IMR-90 (cell line): ENCODE measurements at regions not wholly inside any gene's neighbourhood (a gene's known extent, or its start where the extent isn't known, plus 50 kb on each side); places are given as distances from the start of the nearest gene placed in this dataset.

Source experiments
- ATAC-seq: fragments of 200-7000 bp; cut with Tn5 transposase; 2 replicates; pipeline ENCODE4 v1.9.1; 2020; ENCODE audit warnings: low read depth, mild to moderate bottlenecking, moderate library complexity
- BruUV-seq: library from RNA; stranded (reverse); fragments of 400-500 nt; replicated peaks from 2 replicates; lab custom pipeline; 2021; lab: Mats Ljungman, UMichigan
- CTCF ChIA-PET: fragments of 300-600 bp; formaldehyde crosslinking; extraction: SDS; loops from one replicate; lab custom pipeline; 2021; ENCODE audit warnings: antibody characterized with exemption; lab: Yijun Ruan, JAX
- POLR2A ChIA-PET: fragments of 300-600 bp; sonication (Branson Sonifier 250); formaldehyde crosslinking; loops from one replicate; lab custom pipeline; 2022; ENCODE audit warnings: antibody characterized with exemption; ENCODE audit not compliant: unreplicated experiment; lab: Charles Lee
- DNase-seq: peaks from one replicate; pipeline ENCODE4 v3.0.0; 2013
- H2AFZ ChIP-seq: replicated peaks from 2 replicates; pipeline ENCODE3; 2013; ENCODE audit warnings: low read length, mild to moderate bottlenecking; ENCODE audit not compliant: poor library complexity
- H2AK5ac ChIP-seq: 2 replicates; pipeline ENCODE4 v1.6.1; 2013; ENCODE audit warnings: low read depth, low read length, inconsistent platforms
- H2AK9ac ChIP-seq: replicated peaks from 2 replicates; pipeline ENCODE3; 2013; ENCODE audit warnings: mild to moderate bottlenecking, low read depth, low read length, moderate library complexity; ENCODE audit not compliant: poor library complexity
- H2BK120ac ChIP-seq: 2 replicates; pipeline ENCODE4 v1.6.1; 2013; ENCODE audit warnings: low read depth, low read length, inconsistent platforms
- H2BK15ac ChIP-seq: 3 replicates; pipeline ENCODE4 v1.6.1; 2013; ENCODE audit warnings: low read depth, low read length, inconsistent platforms
- H2BK20ac ChIP-seq: 2 replicates; pipeline ENCODE4 v1.6.1; 2013; ENCODE audit warnings: low read depth, mild to moderate bottlenecking, inconsistent platforms, low read length, moderate library complexity
- H2BK5ac ChIP-seq: 2 replicates; pipeline ENCODE4 v1.6.1; 2013; ENCODE audit warnings: mild to moderate bottlenecking, low read depth, low read length, inconsistent platforms; ENCODE audit not compliant: poor library complexity, severe bottlenecking
- H3K14ac ChIP-seq: replicated peaks from 2 replicates; pipeline ENCODE4 v1.6.1; 2013; ENCODE audit warnings: low read depth, low read length, inconsistent platforms
- H3K18ac ChIP-seq: 2 replicates; pipeline ENCODE4 v1.6.1; 2013; ENCODE audit warnings: low read depth, low read length, control low read depth
- H3K23ac ChIP-seq: 2 replicates; pipeline ENCODE4 v1.6.1; 2013; ENCODE audit warnings: low read depth, low read length, inconsistent platforms
- H3K27ac ChIP-seq: 2 replicates; pipeline ENCODE4 v1.5.1; 2013; ENCODE audit warnings: mild to moderate bottlenecking, control low read depth, low read length; ENCODE audit not compliant: insufficient read depth
- H3K27me3 ChIP-seq: 2 replicates; pipeline ENCODE4 v1.6.1; 2013; ENCODE audit warnings: low read length; ENCODE audit not compliant: control insufficient read depth, insufficient read depth
- H3K36me3 ChIP-seq: 2 replicates; pipeline ENCODE4 v1.6.1; 2013; ENCODE audit warnings: low read length, mixed read lengths; ENCODE audit not compliant: control insufficient read depth, insufficient read depth
- H3K4ac ChIP-seq: 2 replicates; pipeline ENCODE4 v1.6.1; 2013; ENCODE audit warnings: low read depth, low read length, inconsistent platforms
- H3K4me1 ChIP-seq: 2 replicates; pipeline ENCODE4 v1.6.1; 2013; ENCODE audit warnings: low read length, mixed read lengths; ENCODE audit not compliant: control insufficient read depth, insufficient read depth
- H3K4me2 ChIP-seq: 2 replicates; pipeline ENCODE4 v1.6.1; 2013; ENCODE audit warnings: low read depth, mild to moderate bottlenecking, control low read depth, low read length, moderate library complexity
- H3K4me3 ChIP-seq: 2 replicates; pipeline ENCODE4 v1.5.1; 2013; ENCODE audit warnings: low read depth, mild to moderate bottlenecking, control low read depth, low read length, moderate library complexity; ENCODE audit not compliant: insufficient read depth
- H3K56ac ChIP-seq: 2 replicates; pipeline ENCODE4 v1.6.1; 2013; ENCODE audit warnings: low read length, inconsistent platforms; ENCODE audit not compliant: insufficient read depth; ENCODE audit errors: extremely low read depth
- H3K79me1 ChIP-seq, 2 experiments: 2 replicates each; pipeline ENCODE4 v1.6.1; 2013; ENCODE audit warnings: low read length in 2 of 2, inconsistent platforms in 1 of 2, low read depth in 1 of 2
- H3K9ac ChIP-seq: 2 replicates; pipeline ENCODE4 v1.6.1; 2013; ENCODE audit warnings: low read depth, low read length, control low read depth
- H3K9me1 ChIP-seq: 2 replicates; pipeline ENCODE4 v1.6.1; 2013; ENCODE audit warnings: low read length, inconsistent platforms; ENCODE audit not compliant: insufficient read depth
- H3K9me3 ChIP-seq: 2 replicates; pipeline ENCODE4 v1.6.1; 2013; ENCODE audit warnings: low read length; ENCODE audit not compliant: control insufficient read depth, insufficient read depth
- H4K20me1 ChIP-seq: 2 replicates; pipeline ENCODE4 v1.6.1; 2013; ENCODE audit warnings: low read length, inconsistent platforms; ENCODE audit not compliant: insufficient read depth
- H4K5ac ChIP-seq: 2 replicates; pipeline ENCODE4 v1.6.1; 2013; ENCODE audit warnings: mild to moderate bottlenecking, low read depth, low read length, control low read depth
- H4K8ac ChIP-seq, 2 experiments: 2 replicates each; pipeline ENCODE4 v1.6.1; 2013; ENCODE audit warnings: low read depth in 2 of 2, low read length in 2 of 2, control low read depth in 1 of 2, inconsistent platforms in 1 of 2
- H4K91ac ChIP-seq: 2 replicates; pipeline ENCODE4 v1.6.1; 2013; ENCODE audit warnings: low read depth, low read length, inconsistent platforms; ENCODE audit not compliant: insufficient read depth
- BHLHE40 ChIP-seq: fragments of 150-350 bp; IDR thresholded peaks from 2 replicates; pipeline ENCODE4 v1.6.1; 2016; ENCODE audit warnings: mild to moderate bottlenecking, low read depth, low read length
- CEBPB ChIP-seq: IDR thresholded peaks from 2 replicates; pipeline ENCODE4 v1.6.1; 2012; ENCODE audit warnings: low read depth, low read length, improper control_type of control experiment
- CHD1 ChIP-seq: IDR thresholded peaks from 2 replicates; pipeline ENCODE4 v1.6.1; 2012; ENCODE audit warnings: low read depth, low read length, improper control_type of control experiment
- FOS ChIP-seq: fragments of 150-350 bp; IDR thresholded peaks from 2 replicates; pipeline ENCODE4 v1.6.1; 2016; ENCODE audit warnings: low read depth, low read length
- MAFK ChIP-seq: IDR thresholded peaks from 2 replicates; pipeline ENCODE4 v1.6.1; 2012; ENCODE audit warnings: low read depth, low read length, improper control_type of control experiment
- MAZ ChIP-seq: IDR thresholded peaks from 2 replicates; pipeline ENCODE4 v1.6.1; 2012; ENCODE audit warnings: low read depth, mild to moderate bottlenecking, low read length, improper control_type of control experiment, moderate library complexity, borderline replicate concordance
- MXI1 ChIP-seq: IDR thresholded peaks from 2 replicates; pipeline ENCODE4 v1.6.1; 2012; ENCODE audit warnings: low read depth, mild to moderate bottlenecking, low read length, moderate library complexity, borderline replicate concordance
- NFE2L2 ChIP-seq: fragments of 150-350 bp; IDR thresholded peaks from 2 replicates; pipeline ENCODE4 v1.6.1; 2016; ENCODE audit warnings: low read depth, mild to moderate bottlenecking, low read length
- RCOR1 ChIP-seq: IDR thresholded peaks from 2 replicates; pipeline ENCODE4 v1.6.1; 2012; ENCODE audit warnings: mild to moderate bottlenecking, low read length, improper control_type of control experiment; ENCODE audit not compliant: insufficient replicate concordance
- RFX5 ChIP-seq: IDR thresholded peaks from 2 replicates; pipeline ENCODE4 v1.8.0; 2012; ENCODE audit warnings: low read depth, mild to moderate bottlenecking, low read length, moderate library complexity
- SMC3 ChIP-seq: fragments of 150-350 bp; IDR thresholded peaks from 2 replicates; pipeline ENCODE4 v1.6.1; 2016; ENCODE audit warnings: low read depth, mild to moderate bottlenecking, antibody characterized with exemption, low read length, moderate library complexity
- WGBS, 2 experiments: methylation state at CpG; one replicate each; pipeline versions ENCODE4 v1.1.5 to v1.1.7; 2013; ENCODE audit warnings: missing lambda C conversion rate in 2 of 2; ENCODE audit not compliant: insufficient read length in 1 of 2; ENCODE audit errors: extremely low coverage in 2 of 2; 5-methylcytosine and 5-hydroxymethylcytosine counted together
- dilution Hi-C: fragments of 300-500 bp; cut with HindIII; formaldehyde crosslinking; loops from one replicate; pipeline ENCODE4 v1.14.3; 2018; ENCODE audit warnings: low sequenced_read_pairs; ENCODE audit not compliant: unreplicated experiment
- in situ Hi-C: fragments of 300-500 bp; cut with MboI; formaldehyde crosslinking; loops from 3 replicates; pipeline ENCODE4 v1.14.3; 2019; ENCODE audit warnings: low sequenced_read_pairs, inconsistent platforms, mixed read lengths
- intact Hi-C: fragments of 100-400 bp; cut with micrococcal nuclease; formaldehyde crosslinking; loops from 2 replicates; pipeline ENCODE4 v1.10.0; 2022
- TF ChIP-seq, protein P1 (sequence below): fragments of 150-350 bp; IDR thresholded peaks from 2 replicates; pipeline ENCODE4 v1.6.1; 2017; ENCODE audit warnings: mild to moderate bottlenecking, antibody characterized with exemption, low read length, low read depth
- TF ChIP-seq, protein P2 (sequence below): fragments of 150-350 bp; IDR thresholded peaks from 2 replicates; pipeline ENCODE4 v1.6.1; 2016; ENCODE audit warnings: low read depth, mild to moderate bottlenecking, low read length, moderate library complexity, borderline replicate concordance

DNA sequence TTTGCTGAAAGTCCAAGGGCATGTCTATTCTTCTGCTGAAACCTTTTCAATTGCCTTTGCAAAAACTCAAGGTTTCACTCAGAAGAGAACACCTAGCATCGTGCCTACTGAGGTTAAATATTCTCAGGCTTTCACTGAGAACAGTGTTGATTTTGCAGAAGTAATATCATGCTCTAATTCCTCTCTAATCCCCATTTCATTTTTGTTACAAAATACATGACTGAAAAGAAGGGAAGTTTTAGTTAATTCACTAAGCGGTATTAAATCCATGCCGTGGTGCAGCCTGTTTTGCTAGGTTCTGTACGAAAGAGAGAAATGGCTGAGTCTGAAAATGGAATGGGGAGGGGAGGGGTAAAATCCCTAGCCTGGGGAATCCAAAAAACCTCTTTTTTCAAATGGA is 163.2 kb upstream of the CAMK1G start:
- Histone ChIP-seq H3K79me1 (no peaks in the 10 kb centered on the region), H3K9me3 (no peaks in the 10 kb centered on the region), H2AK5ac (no peak overlapping the region), H3K9ac (no peak overlapping the region), H3K27me3 (no peaks in the 10 kb centered on the region), H2BK5ac (no peak overlapping the region), H3K36me3 (no peaks in the 10 kb centered on the region), H4K20me1 (no peaks in the 10 kb centered on the region), H3K23ac (no peak overlapping the region), H3K4me2 (no peak overlapping the region), H3K14ac (no peak overlapping the region), H2BK120ac (no peak overlapping the region), H4K5ac (no peak overlapping the region), H3K18ac (no peak overlapping the region), H2AK9ac (no peak overlapping the region), H2AFZ (no peak overlapping the region), H4K8ac (no peak overlapping the region), H3K9me1 (no peaks in the 10 kb centered on the region), H3K4ac (no peak overlapping the region), H4K91ac (no peak overlapping the region), H2BK15ac (no peak overlapping the region), H3K27ac (no peak overlapping the region), H3K4me3 (no peak overlapping the region), H3K56ac (no peak overlapping the region), H2BK20ac (no peak overlapping the region), H3K4me1 (no peaks in the 10 kb centered on the region; the same call in 1 of the 2 replicates)
- ATAC-seq (no peak), DNase-seq (no peak)
- dilution Hi-C loops (no loop called here), intact Hi-C loops (no loop called here), in situ Hi-C loops (no loop called here)
- CTCF ChIA-PET: interaction anchor here (1.1 kb wide), 1 partner anchor 15 kb away, joined by 4 read pairs; no protein-coding TSS in a partner anchor
- BruUV-seq: no TSS peak
- no CpG with 5 or more reads among the region's 4 CpGs for WGBS, 2 experiments
- POLR2A ChIA-PET: no interaction called here
- TF ChIP-seq BHLHE40 (no peak), CEBPB (no peak), SMC3 (no peak), FOS (no peak), MXI1 (no peak), CHD1 (no peak), NFE2L2 (no peak), MAFK (no peak), RCOR1 (no peak), MAZ (no peak), RFX5 (no peak)
- TF ChIP-seq, protein P1, sequence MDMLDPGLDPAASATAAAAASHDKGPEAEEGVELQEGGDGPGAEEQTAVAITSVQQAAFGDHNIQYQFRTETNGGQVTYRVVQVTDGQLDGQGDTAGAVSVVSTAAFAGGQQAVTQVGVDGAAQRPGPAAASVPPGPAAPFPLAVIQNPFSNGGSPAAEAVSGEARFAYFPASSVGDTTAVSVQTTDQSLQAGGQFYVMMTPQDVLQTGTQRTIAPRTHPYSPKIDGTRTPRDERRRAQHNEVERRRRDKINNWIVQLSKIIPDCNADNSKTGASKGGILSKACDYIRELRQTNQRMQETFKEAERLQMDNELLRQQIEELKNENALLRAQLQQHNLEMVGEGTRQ: no peak
- TF ChIP-seq, protein P2, sequence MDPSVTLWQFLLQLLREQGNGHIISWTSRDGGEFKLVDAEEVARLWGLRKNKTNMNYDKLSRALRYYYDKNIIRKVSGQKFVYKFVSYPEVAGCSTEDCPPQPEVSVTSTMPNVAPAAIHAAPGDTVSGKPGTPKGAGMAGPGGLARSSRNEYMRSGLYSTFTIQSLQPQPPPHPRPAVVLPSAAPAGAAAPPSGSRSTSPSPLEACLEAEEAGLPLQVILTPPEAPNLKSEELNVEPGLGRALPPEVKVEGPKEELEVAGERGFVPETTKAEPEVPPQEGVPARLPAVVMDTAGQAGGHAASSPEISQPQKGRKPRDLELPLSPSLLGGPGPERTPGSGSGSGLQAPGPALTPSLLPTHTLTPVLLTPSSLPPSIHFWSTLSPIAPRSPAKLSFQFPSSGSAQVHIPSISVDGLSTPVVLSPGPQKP: no peak
